ENCODE measurements at regions not wholly inside any gene's neighbourhood (a gene's known extent, or its start where the extent isn't known, plus 50 kb on each side); places are given as distances from the start of the nearest gene placed in this dataset.

GRCh38 chr6:4271761-4272470, 136.5 kb upstream of the ECI2 start:
- intact Hi-C loops (cut with DNase I), result no loop called here
- WGBS, result 83% methylated on average over 6 of the region's 6 CpGs
- H3K9me3 ChIP-seq, result no peaks in the 10 kb centered on the region
- H3K27ac ChIP-seq (replicated peaks in 1 of 4), result no peak overlapping the region
- DNase-seq (ENCODE audit: extremely low spot score), result peak; percentile 90
- TF ChIP-seq CTCF (IDR thresholded peaks at IDR 0.05), result no peak
- TF ChIP-seq EP300 (IDR thresholded peaks at IDR 0.05), result no peak
- TF ChIP-seq POLR2AphosphoS5 (IDR thresholded peaks at IDR 0.05), result no peak
- TF ChIP-seq POLR2A (IDR thresholded peaks at IDR 0.05; ENCODE audit: low read depth), result no peak
- no peaks in the 10 kb centered on the region for H3K27me3 ChIP-seq
- H3K4me1 ChIP-seq, result peaks cover 0 to 12% (median 0%) of the 10 kb centered on the region in 4 donors
- H3K4me3 ChIP-seq, result no peak overlapping the region
- no peaks in the 10 kb centered on the region for H3K36me3 ChIP-seq

GRCh38 chr6:4270776-4271175, 135.4 kb upstream of the ECI2 start:
- intact Hi-C loops (cut with DNase I), result no loop called here
- Histone ChIP-seq H3K27ac (replicated peaks in 1 of 4) (no peak overlapping the region), H3K27me3 (no peaks in the 10 kb centered on the region), H3K4me3 (no peak overlapping the region), H3K36me3 (no peaks in the 10 kb centered on the region), H3K9me3 (no peaks in the 10 kb centered on the region), H3K4me1 (peaks cover 0 to 12% (median 0%) of the 10 kb centered on the region in 4 donors)
- WGBS, result 43% methylated on average over 1 of the region's 1 CpG
- TF ChIP-seq POLR2AphosphoS5 (IDR thresholded peaks at IDR 0.05), result no peak
- TF ChIP-seq CTCF (IDR thresholded peaks at IDR 0.05), result no peak
- no peak for TF ChIP-seq EP300 (IDR thresholded peaks at IDR 0.05)
- TF ChIP-seq POLR2A (IDR thresholded peaks at IDR 0.05; ENCODE audit: low read depth), result no peak
- DNase-seq (ENCODE audit: extremely low spot score), result peak; percentile 70

DNA sequence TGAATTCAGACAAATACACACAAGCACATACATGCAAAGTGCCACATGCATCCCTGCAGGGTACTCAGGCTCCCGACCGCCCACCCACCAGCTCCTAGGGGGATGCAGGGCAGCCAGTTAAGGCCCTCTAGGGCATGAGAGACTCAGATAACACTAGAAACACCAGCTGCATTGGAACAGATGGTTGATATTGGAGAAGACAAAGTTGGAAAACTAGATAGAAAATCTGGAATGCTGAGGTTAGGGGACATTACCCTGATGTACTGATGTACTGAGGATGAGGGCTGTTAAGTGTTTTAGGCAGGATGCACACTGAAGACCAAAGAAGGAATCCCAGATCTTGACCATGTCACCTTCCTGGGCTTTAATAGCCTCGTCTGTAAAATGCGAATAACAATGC, 134.6 kb upstream of the ECI2 start:
- Histone ChIP-seq H3K4me1 (peaks cover 0 to 12% (median 0%) of the 10 kb centered on the region in 4 donors), H3K27me3 (no peaks in the 10 kb centered on the region), H3K27ac (replicated peaks in 1 of 4) (no peak overlapping the region), H3K36me3 (no peaks in the 10 kb centered on the region), H3K9me3 (no peaks in the 10 kb centered on the region), H3K4me3 (no peak overlapping the region)
- peak; percentile 60 for DNase-seq (ENCODE audit: extremely low spot score)
- TF ChIP-seq POLR2AphosphoS5 (IDR thresholded peaks at IDR 0.05) (no peak), EP300 (IDR thresholded peaks at IDR 0.05) (no peak), POLR2A (IDR thresholded peaks at IDR 0.05; ENCODE audit: low read depth) (no peak)
- intact Hi-C loops (cut with DNase I), result no loop called here
- WGBS, result 88% methylated on average over 4 of the region's 4 CpGs

- DNase-seq (ENCODE audit: extremely low spot score), result peak; percentile 45
- 76% methylated on average over 2 of the region's 2 CpGs for WGBS
- intact Hi-C loops (cut with DNase I), result no loop called here
Observed at GRCh38 chr6:4268171-4268570, 132.8 kb upstream of the ECI2 start.

DNA sequence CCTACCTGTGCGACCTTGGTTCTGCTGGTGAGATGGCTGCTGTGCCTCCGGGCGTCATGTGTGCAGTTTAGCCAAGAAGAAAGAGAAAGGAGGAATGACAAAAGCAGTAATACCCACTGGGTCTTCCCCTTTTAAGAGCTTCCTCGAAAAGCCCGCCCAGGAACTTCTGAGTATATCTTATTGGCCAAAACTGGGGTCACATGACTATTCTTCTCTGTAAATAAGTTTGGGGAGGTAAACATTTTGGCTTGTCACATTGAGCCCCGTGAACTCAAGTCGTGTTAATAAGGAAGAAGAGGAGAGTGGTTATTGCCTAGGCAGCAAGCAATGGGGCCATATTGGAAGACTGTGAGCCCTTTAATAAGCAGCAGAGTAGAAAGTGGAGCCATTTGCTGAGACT, 130.4 kb upstream of the ECI2 start:
- intact Hi-C loops (cut with DNase I), result no loop called here
- no peak overlapping the region for H3K4me3 ChIP-seq
- no peak overlapping the region for H3K27ac ChIP-seq (replicated peaks in 1 of 4)
- no peaks in the 10 kb centered on the region for H3K9me3 ChIP-seq
- H3K27me3 ChIP-seq, result no peaks in the 10 kb centered on the region
- no peaks in the 10 kb centered on the region for H3K36me3 ChIP-seq
- DNase-seq (ENCODE audit: extremely low spot score), result peak; percentile 31
- H3K4me1 ChIP-seq, result peaks cover 0 to 3% (median 0%) of the 10 kb centered on the region in 4 donors
- TF ChIP-seq EP300 (IDR thresholded peaks at IDR 0.05), result no peak
- no peak for TF ChIP-seq CTCF (IDR thresholded peaks at IDR 0.05)
- no peak for TF ChIP-seq POLR2A (IDR thresholded peaks at IDR 0.05; ENCODE audit: low read depth)
- WGBS, result 87% methylated on average over 7 of the region's 7 CpGs

More at GRCh38 chr6:4268171-4268570, 132.8 kb upstream of the ECI2 start:
- Histone ChIP-seq H3K36me3 (no peaks in the 10 kb centered on the region), H3K27ac (replicated peaks in 1 of 4) (no peak overlapping the region), H3K9me3 (no peaks in the 10 kb centered on the region), H3K4me3 (no peak overlapping the region), H3K27me3 (no peaks in the 10 kb centered on the region), H3K4me1 (peaks cover 0 to 12% (median 0%) of the 10 kb centered on the region in 4 donors)
- no peak for TF ChIP-seq POLR2A (IDR thresholded peaks at IDR 0.05; ENCODE audit: low read depth)
- TF ChIP-seq POLR2AphosphoS5 (IDR thresholded peaks at IDR 0.05), result no peak
- TF ChIP-seq CTCF (IDR thresholded peaks at IDR 0.05), result no peak
- TF ChIP-seq EP300 (IDR thresholded peaks at IDR 0.05), result no peak
